ENCODE measurements at regions not wholly inside any gene's neighbourhood (a gene's known extent, or its start where the extent isn't known, plus 50 kb on each side); places are given as distances from the start of the nearest gene placed in this dataset.

DNA sequence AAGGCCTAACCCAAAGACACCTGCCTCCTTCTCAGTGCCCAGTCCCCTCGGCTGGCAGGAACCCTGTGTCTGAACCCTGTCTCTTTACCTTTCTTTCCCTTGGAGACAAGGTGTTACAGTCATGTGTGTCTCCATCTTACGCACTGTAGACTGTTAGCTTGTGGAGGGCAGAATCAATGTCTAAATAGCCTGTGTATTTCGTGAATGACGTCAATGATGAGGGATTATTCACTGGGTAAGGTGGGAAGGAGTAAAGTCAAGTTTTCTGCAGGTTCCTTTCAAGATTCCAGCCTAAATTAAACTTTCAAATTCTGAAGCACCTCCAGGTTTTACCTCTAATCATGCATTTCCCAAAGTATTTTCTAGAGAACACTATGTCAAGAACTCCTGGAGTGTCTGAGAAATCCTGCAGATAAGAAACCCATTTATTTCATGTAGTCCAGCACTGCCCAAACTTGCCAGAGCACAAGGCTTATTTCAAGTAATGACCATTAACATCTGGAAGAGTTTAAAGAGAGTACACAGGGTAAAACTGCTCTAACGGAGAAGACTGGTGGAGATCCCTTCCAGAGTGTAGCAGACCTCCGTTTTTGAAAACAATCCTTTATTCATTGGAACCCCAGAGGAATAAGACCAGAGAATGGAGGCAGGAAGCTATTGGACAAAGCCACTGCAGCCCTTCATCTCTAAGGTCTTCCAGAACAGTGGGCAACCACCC lies 72.8 kb downstream of the KCNF1 start:
- Histone ChIP-seq H3K4me1 (ENCODE audit: insufficient read depth, poor library complexity, severe bottlenecking) (no peaks in the 10 kb centered on the region), H3K4me3 (ENCODE audit: severe bottlenecking) (no peak overlapping the region), H3K9me3 (ENCODE audit: severe bottlenecking) (no peaks in the 10 kb centered on the region), H3K27me3 (ENCODE audit: insufficient read depth, poor library complexity, severe bottlenecking) (peaks cover 8% of the 10 kb centered on the region), H3K36me3 (ENCODE audit: low read depth) (no peaks in the 10 kb centered on the region), H3K27ac (ENCODE audit: poor library complexity, severe bottlenecking) (no peak overlapping the region)
- TF ChIP-seq, protein P1, sequence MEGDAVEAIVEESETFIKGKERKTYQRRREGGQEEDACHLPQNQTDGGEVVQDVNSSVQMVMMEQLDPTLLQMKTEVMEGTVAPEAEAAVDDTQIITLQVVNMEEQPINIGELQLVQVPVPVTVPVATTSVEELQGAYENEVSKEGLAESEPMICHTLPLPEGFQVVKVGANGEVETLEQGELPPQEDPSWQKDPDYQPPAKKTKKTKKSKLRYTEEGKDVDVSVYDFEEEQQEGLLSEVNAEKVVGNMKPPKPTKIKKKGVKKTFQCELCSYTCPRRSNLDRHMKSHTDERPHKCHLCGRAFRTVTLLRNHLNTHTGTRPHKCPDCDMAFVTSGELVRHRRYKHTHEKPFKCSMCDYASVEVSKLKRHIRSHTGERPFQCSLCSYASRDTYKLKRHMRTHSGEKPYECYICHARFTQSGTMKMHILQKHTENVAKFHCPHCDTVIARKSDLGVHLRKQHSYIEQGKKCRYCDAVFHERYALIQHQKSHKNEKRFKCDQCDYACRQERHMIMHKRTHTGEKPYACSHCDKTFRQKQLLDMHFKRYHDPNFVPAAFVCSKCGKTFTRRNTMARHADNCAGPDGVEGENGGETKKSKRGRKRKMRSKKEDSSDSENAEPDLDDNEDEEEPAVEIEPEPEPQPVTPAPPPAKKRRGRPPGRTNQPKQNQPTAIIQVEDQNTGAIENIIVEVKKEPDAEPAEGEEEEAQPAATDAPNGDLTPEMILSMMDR (IDR thresholded peaks at IDR 0.05; ENCODE audit: poor library complexity, severe bottlenecking): no peak
- DNase-seq (ENCODE audit: low spot score) (no peak), ATAC-seq (ENCODE audit: low read depth) (no peak)

DNA sequence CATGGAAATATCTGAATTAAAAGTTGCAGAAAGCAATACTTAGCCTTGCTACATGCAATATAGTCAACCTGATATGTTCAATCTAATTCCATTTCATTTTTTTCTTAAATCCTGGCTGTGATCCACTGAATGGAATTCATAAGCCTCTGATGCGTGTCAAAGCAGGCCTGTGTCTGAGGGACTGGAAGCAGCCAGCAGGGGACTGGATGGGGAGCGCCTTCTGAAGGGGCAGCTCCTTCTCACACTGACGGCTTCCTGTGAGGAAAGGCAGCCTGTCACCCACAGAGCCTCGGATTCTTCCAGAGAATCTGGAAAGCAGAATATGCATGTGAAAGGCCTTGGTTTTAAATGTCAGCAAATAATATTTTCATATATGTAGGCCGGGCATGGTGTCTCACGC lies 73.5 kb downstream of the KCNF1 start:
- H3K27ac ChIP-seq (ENCODE audit: poor library complexity, severe bottlenecking): no peak overlapping the region
- H3K27me3 ChIP-seq (ENCODE audit: insufficient read depth, poor library complexity, severe bottlenecking): peaks cover 4% of the 10 kb centered on the region
- TF ChIP-seq, protein P1 (IDR thresholded peaks at IDR 0.05; ENCODE audit: poor library complexity, severe bottlenecking): no peak

DNA sequence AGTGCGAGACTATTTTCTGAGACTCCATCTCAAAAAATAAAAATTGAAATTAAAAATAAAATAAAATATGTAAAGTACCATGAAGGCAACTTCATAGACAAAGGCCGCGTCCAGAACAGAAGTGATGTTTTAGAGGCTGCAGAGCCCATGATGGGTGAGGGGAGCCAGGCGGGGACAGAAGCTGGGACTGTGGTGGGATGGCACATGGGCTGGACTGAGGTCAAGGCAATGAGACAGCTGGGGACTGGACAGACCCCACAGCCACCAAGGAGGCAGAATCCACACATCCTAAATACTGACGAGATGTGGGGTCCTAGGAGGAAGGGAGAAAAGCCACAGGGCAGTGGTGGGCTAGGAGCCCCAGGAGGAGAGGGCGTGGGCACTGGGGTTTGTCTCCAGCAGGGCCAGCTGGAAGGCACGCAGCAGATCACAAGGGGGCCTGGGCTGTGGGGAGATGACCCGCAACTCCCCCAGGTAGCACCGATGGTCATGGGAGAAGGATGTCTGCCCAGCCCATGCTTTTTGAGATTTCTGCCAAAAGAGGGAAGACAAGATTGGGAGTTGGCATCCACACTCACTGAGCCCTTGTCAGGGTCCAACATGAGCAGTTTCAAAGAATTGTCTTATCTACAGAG lies 74.3 kb downstream of the KCNF1 start:
- TF ChIP-seq, protein P1 (IDR thresholded peaks at IDR 0.05; ENCODE audit: poor library complexity, severe bottlenecking): no peak
- Histone ChIP-seq H3K27ac (ENCODE audit: poor library complexity, severe bottlenecking) (no peak overlapping the region), H3K4me3 (ENCODE audit: severe bottlenecking) (no peak overlapping the region), H3K27me3 (ENCODE audit: insufficient read depth, poor library complexity, severe bottlenecking) (no peaks in the 10 kb centered on the region), H3K36me3 (ENCODE audit: low read depth) (no peaks in the 10 kb centered on the region), H3K4me1 (ENCODE audit: insufficient read depth, poor library complexity, severe bottlenecking) (no peaks in the 10 kb centered on the region), H3K9me3 (ENCODE audit: severe bottlenecking) (no peaks in the 10 kb centered on the region)
- ATAC-seq (ENCODE audit: low read depth): no peak
- DNase-seq (ENCODE audit: low spot score): no peak

More for the DNA sequence above, 73.5 kb downstream of the KCNF1 start:
- DNase-seq (ENCODE audit: low spot score) (no peak), ATAC-seq (ENCODE audit: low read depth) (peak; percentile 19; the same call in 2 of the 3 replicates)
- Histone ChIP-seq H3K4me3 (ENCODE audit: severe bottlenecking) (no peak overlapping the region), H3K4me1 (ENCODE audit: insufficient read depth, poor library complexity, severe bottlenecking) (no peaks in the 10 kb centered on the region), H3K36me3 (ENCODE audit: low read depth) (no peaks in the 10 kb centered on the region), H3K9me3 (ENCODE audit: severe bottlenecking) (no peaks in the 10 kb centered on the region)

DNA sequence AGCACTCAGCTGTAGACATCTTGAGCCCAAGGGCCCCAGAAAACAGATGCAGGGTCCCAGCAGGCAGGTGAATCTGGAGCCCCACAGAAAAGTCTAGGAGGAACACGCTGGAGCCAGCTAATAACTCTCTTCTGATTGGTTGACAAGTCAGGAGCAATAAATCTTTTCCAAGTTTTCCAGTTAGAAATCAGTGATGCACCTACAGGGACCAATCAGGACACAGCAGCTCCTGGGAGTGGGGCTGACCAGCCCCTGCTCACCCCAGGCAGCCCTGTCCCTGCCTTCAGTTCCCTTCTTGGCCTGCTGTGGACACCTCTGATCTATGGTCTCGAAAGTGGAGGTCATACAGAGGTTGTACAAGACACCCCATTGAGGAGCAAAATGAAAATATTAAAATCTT lies 75.7 kb downstream of the KCNF1 start:
- ATAC-seq (ENCODE audit: low read depth): no peak

More for the DNA sequence above, 75.7 kb downstream of the KCNF1 start:
- no peaks in the 10 kb centered on the region for H3K9me3 ChIP-seq (ENCODE audit: severe bottlenecking)
- H3K27me3 ChIP-seq (ENCODE audit: insufficient read depth, poor library complexity, severe bottlenecking): no peaks in the 10 kb centered on the region
- DNase-seq (ENCODE audit: low spot score): no peak
- H3K4me3 ChIP-seq (ENCODE audit: severe bottlenecking): no peak overlapping the region
- H3K36me3 ChIP-seq (ENCODE audit: low read depth): no peaks in the 10 kb centered on the region
- no peaks in the 10 kb centered on the region for H3K4me1 ChIP-seq (ENCODE audit: insufficient read depth, poor library complexity, severe bottlenecking)
- TF ChIP-seq, protein P1 (IDR thresholded peaks at IDR 0.05; ENCODE audit: poor library complexity, severe bottlenecking): no peak
- no peak overlapping the region for H3K27ac ChIP-seq (ENCODE audit: poor library complexity, severe bottlenecking)

All from RWPE2 (cell line).